ENCODE measurements at regions not wholly inside any gene's neighbourhood (a gene's known extent, or its start where the extent isn't known, plus 50 kb on each side); places are given as distances from the start of the nearest gene placed in this dataset.

- no peak for DNase-seq
- no peak overlapping the region for H3K4me3 ChIP-seq
- H3K27ac ChIP-seq (replicated peaks) = no peak overlapping the region
- no peaks in the 10 kb centered on the region for H3K36me3 ChIP-seq
- no peaks in the 10 kb centered on the region for H3K27me3 ChIP-seq (ENCODE audit: low read depth)
- intact Hi-C loops (cut with micrococcal nuclease) = no loop called here
- TF ChIP-seq, protein P1, sequence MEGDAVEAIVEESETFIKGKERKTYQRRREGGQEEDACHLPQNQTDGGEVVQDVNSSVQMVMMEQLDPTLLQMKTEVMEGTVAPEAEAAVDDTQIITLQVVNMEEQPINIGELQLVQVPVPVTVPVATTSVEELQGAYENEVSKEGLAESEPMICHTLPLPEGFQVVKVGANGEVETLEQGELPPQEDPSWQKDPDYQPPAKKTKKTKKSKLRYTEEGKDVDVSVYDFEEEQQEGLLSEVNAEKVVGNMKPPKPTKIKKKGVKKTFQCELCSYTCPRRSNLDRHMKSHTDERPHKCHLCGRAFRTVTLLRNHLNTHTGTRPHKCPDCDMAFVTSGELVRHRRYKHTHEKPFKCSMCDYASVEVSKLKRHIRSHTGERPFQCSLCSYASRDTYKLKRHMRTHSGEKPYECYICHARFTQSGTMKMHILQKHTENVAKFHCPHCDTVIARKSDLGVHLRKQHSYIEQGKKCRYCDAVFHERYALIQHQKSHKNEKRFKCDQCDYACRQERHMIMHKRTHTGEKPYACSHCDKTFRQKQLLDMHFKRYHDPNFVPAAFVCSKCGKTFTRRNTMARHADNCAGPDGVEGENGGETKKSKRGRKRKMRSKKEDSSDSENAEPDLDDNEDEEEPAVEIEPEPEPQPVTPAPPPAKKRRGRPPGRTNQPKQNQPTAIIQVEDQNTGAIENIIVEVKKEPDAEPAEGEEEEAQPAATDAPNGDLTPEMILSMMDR (IDR thresholded peaks at IDR 0.05; ENCODE audit: borderline replicate concordance) = no peak
- peaks cover 20% of the 10 kb centered on the region for H3K9me3 ChIP-seq (replicated peaks)
- H3K4me1 ChIP-seq = no peaks in the 10 kb centered on the region
These were observed 1164.3 kb upstream of the GYPC start for GRCh38 chr2:125491663-125492062.

- TF ChIP-seq, protein P1 (IDR thresholded peaks at IDR 0.05; ENCODE audit: borderline replicate concordance) = no peak
- Histone ChIP-seq H3K9me3 (replicated peaks) (peaks cover 33% of the 10 kb centered on the region), H3K36me3 (no peaks in the 10 kb centered on the region), H3K4me3 (no peak overlapping the region), H3K27ac (replicated peaks) (no peak overlapping the region), H3K27me3 (ENCODE audit: low read depth) (no peaks in the 10 kb centered on the region), H3K4me1 (no peaks in the 10 kb centered on the region)
- no peak for DNase-seq
- intact Hi-C loops (cut with micrococcal nuclease) = no loop called here
These were observed 1143.6 kb upstream of the GYPC start for GRCh38 chr2:125512313-125512712.

GRCh38 chr2:125516496-125517109 is 1139.4 kb upstream of the GYPC start:
- Histone ChIP-seq H3K27me3 (ENCODE audit: low read depth) (no peaks in the 10 kb centered on the region), H3K36me3 (no peaks in the 10 kb centered on the region), H3K4me3 (no peak overlapping the region), H3K4me1 (no peaks in the 10 kb centered on the region), H3K9me3 (replicated peaks) (peaks cover 46% of the 10 kb centered on the region), H3K27ac (replicated peaks) (no peak overlapping the region)
- DNase-seq = no peak
- intact Hi-C loops (cut with micrococcal nuclease) = no loop called here
- TF ChIP-seq, protein P1 (IDR thresholded peaks at IDR 0.05; ENCODE audit: borderline replicate concordance) = peak; percentile 40

- H3K4me3 ChIP-seq = no peak overlapping the region
- no peaks in the 10 kb centered on the region for H3K27me3 ChIP-seq (ENCODE audit: low read depth)
- intact Hi-C loops (cut with micrococcal nuclease) = no loop called here
- no peak for DNase-seq
- H3K9me3 ChIP-seq (replicated peaks) = peaks cover 6% of the 10 kb centered on the region
- no peaks in the 10 kb centered on the region for H3K4me1 ChIP-seq
- TF ChIP-seq, protein P1 (IDR thresholded peaks at IDR 0.05; ENCODE audit: borderline replicate concordance) = no peak
- H3K36me3 ChIP-seq = no peaks in the 10 kb centered on the region
- H3K27ac ChIP-seq (replicated peaks) = no peak overlapping the region
These were observed 1129.9 kb upstream of the GYPC start for GRCh38 chr2:125526093-125526492.

DNA sequence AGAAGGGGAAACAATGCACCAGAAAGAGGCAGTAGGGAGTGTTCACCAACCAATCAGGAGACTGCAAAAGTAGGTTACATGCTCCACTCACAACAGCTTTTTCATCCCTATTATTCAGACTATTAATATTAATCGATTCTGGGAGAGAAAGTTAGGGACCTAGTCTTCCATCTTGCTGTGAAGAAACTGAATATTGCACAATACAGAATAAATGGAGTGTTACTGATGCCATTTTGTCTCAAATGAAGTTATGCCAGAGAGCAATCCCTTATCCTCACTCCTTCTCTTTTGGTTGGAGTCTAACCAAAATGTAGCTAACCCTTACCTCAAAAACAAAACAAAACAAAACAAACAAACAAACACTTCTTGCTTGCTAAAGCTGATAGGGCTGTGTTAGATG is 1120.9 kb upstream of the GYPC start:
- H3K27me3 ChIP-seq (ENCODE audit: low read depth) = no peaks in the 10 kb centered on the region
- H3K9me3 ChIP-seq (replicated peaks) = no peaks in the 10 kb centered on the region
- TF ChIP-seq, protein P1 (IDR thresholded peaks at IDR 0.05; ENCODE audit: borderline replicate concordance) = no peak
- H3K27ac ChIP-seq (replicated peaks) = no peak overlapping the region
- H3K4me1 ChIP-seq = no peaks in the 10 kb centered on the region
- intact Hi-C loops (cut with micrococcal nuclease) = no loop called here
- no peaks in the 10 kb centered on the region for H3K36me3 ChIP-seq
- no peak for DNase-seq
- H3K4me3 ChIP-seq = no peak overlapping the region

Measured in left ventricle myocardium inferior (tissue), 1 donor.